HCEC 1CT (cell line): ENCODE measurements at regions not wholly inside any gene's neighbourhood (a gene's known extent, or its start where the extent isn't known, plus 50 kb on each side); places are given as distances from the start of the nearest gene placed in this dataset.

Experiments
- DNase-seq: peaks from one replicate; pipeline ENCODE4 v3.0.0-alpha.2; 2017

DNA sequence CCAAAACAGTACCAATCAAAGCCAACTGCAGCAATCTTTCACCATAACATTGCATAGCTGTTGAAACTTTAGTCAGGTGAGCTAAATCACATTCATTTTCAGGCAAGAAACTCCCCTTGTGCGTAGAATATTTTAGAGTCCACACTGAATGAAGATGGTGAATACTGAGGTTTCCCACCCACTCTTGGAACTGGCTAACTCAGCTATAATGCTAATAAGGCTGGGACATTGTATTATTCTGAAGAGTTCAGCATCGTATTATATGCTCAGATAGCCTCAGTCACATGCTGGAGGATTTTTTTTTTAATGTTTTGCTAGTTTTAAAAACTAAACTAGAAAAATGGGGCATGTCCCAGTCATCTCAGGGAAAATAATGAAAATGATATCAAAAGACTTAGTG is 352.3 kb upstream of the FMN2 start:
- no peak for DNase-seq

GRCh38 chr1:239739919-239740318 is 351.8 kb upstream of the FMN2 start:
- no peak for DNase-seq

DNA sequence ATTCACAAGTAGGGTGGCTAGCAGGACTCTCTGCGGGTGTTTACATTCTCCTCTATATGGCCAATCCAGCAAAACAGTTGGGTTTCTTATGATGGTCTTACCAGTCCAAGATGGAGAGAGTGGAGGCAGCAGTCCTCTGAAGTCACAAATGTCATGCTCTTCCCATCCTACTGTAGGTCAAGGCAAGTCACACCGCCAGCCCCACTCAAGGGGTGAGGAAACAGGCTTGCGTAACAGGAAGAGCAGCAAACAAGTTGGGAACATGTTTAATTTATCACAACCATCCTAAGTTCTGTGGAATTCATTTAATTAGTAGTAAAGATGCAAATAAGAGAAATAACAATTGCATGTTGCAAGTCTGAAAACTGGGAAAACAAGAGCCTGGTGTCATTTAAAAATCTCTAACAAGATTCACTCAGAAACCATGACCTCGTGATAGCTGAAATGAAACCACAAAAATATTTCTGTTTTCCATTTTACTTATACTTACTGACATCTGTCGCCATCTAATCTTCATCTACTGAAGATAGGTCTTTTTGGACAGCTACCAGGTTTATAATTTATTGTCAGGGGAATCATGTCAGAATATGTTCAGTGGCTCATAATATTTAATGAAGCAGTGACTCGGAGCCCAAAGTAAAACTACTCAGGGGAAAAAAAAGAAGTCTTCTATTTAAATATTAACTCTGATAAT is 349.1 kb upstream of the FMN2 start:
- no peak for DNase-seq

DNA sequence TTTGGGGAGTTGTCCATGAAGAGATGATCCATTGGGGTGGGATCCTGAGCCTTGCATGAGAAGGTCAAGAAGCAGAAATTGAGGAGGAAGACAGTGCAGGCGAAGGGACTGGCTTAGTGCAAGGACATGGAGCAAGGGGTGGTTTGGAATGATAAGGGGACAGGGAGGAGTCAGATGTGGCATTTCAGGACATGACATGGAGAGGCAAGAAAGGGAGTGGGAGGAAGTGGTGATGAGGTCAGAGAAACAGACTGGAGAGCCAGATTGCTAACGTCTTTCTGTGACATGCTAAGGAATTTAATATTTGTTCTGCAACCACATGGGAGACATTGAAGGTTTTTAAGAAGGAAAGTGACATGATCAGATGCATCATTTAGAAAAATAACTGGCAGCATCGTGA is 346.8 kb upstream of the FMN2 start:
- DNase-seq = no peak

DNA sequence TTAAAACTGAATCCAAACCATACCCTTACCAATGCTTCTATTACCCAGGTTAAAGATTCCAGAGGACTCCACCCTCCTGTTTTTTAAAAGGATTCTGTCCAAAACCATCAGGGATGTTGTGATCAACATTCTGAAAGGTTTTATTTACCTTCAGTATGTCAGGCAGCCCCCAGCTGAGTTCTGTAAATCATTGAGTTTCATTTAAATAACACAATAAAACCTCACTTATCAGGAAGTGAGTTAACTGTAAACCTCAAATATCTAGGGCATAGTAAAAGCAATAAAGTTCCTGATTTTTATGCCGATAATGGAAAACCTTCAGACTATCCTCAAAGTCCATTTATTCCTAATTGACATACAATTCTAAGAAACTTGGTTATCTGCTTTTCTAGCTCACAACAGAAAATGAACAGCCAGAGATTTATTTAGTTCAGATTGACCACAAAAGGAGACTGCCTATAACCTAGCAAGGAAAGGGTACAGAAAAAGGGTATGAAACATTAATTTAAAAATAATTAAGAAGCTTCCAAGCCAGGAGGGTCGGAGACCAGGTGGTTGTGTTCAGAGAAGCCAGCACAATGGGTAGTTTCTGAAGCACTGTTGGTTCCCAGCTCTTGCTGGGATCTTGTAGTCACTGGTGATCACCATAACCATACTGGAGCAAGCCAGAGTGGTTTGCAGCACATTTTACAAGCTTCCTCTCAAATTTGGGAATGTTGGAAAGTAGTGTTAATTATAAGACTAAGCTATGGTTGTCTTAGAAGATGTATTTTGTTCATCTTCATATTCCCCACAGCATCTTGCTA is 336.4 kb upstream of the FMN2 start:
- DNase-seq = no peak

DNA sequence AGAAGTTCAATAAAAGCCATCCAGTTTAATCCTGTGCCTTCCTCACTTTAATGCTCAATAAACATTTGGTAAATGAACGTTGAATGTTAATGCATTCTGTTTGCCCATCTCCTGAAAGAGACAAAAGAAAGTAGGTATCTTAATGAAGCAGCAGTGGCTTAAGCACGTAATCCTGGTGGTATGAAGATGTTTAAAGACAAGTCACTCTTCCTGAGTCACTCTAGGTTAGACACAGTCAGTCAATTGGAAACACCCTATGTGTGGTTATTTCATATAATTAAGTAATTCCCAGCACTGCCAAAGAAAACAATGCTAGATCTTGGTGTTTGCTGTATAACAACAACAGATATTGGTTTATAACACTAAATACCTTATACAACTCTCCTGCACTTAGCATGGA is 334.0 kb upstream of the FMN2 start:
- no peak for DNase-seq

- no peak for DNase-seq
Observed at GRCh38 chr1:239758756-239759155, 332.9 kb upstream of the FMN2 start.

- no peak for DNase-seq
Observed at GRCh38 chr1:239761509-239761908, 330.2 kb upstream of the FMN2 start.

- DNase-seq = no peak
Observed at GRCh38 chr1:239763850-239764249, 327.8 kb upstream of the FMN2 start.

DNA sequence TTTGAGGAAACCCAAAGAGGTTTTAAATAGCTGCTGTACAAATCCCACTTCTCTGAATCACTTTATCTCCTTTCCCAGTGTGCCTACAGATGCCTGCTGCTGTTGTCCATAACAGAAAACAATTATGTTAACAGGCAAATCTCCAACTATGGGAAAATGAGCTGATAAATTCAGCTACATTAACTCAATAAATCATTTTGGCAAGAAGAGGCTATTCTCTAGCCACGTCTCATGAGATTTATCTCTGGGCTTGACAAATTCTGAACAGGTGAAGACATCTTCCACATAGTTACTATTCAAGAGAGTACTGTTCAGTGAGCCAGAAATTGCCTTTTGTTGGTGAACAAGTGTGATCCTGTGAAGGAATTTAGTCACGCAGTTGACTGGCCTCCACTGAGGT is 327.1 kb upstream of the FMN2 start:
- DNase-seq = no peak

- no peak for DNase-seq
Observed at GRCh38 chr1:239765163-239765562, 326.5 kb upstream of the FMN2 start.

GRCh38 chr1:239771550-239771949 is 320.1 kb upstream of the FMN2 start:
- no peak for DNase-seq

DNA sequence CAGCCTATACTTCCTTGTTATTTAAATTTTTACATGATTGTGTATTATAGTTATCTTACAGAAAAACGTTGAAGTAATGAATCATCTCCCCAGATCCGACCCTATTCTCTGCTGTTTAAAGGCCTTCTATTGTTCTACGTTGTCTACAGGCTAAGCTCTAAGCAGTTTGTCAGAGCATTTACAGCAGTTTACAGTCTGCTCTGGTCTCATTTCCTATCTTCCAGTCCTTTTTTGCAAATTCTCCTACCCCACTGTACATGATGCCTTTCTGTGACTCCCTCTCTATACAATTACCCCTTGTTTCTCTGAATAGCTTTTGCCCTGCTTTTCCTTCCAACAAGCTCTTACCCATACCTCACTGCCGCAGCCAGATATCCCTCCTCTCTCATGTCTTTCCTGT is 319.2 kb upstream of the FMN2 start:
- DNase-seq = no peak

GRCh38 chr1:239775466-239775865 is 316.2 kb upstream of the FMN2 start:
- no peak for DNase-seq

- DNase-seq = no peak
Observed at GRCh38 chr1:239778208-239778813, 313.4 kb upstream of the FMN2 start.

- DNase-seq = no peak
Observed at GRCh38 chr1:239779962-239780361, 311.7 kb upstream of the FMN2 start.

GRCh38 chr1:239784896-239785295 is 306.8 kb upstream of the FMN2 start:
- no peak for DNase-seq

GRCh38 chr1:239785576-239785975 is 306.1 kb upstream of the FMN2 start:
- no peak for DNase-seq

GRCh38 chr1:239786464-239786863 is 305.2 kb upstream of the FMN2 start:
- DNase-seq = no peak

GRCh38 chr1:239792157-239792556 is 299.5 kb upstream of the FMN2 start:
- no peak for DNase-seq

DNA sequence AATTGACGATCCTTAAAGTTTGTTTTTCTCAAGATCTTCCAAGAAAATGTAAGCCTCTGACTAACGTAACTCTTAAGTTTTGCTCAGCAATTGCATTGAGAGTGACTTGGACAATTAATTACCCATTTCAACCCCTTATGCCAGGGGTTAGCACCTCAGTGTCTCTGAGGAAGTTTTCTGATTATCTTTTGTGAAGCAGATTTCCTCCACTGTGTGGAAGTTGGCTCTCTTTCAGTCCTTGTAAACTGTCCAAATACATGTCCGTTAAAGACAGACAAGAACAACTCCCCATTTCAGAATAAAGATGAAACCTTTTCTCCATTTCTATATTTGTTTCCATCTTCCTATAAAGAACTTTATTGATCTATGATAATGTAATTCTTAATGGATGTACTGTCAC is 296.4 kb upstream of the FMN2 start:
- DNase-seq = no peak

DNA sequence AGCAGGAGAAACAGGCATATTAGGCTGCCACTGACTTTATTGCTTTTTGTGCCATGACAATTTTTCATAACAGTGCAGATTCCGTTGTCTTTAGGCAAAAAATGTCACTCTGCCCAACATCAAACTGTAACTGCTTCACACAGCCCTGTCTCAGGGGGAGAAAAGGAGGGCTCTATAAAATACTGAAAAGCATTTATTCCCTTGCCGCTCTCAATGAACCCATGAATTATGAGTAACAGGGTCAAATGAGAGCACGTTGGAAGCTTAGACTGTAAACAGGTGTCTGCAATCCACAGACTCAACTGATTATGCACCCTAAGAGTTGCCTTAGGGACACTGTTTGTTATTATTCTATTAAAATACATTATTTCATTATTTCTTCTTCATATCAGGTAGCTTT is 292.1 kb upstream of the FMN2 start:
- DNase-seq = no peak

GRCh38 chr1:239800861-239801260 is 290.8 kb upstream of the FMN2 start:
- DNase-seq = no peak

GRCh38 chr1:239802275-239802674 is 289.4 kb upstream of the FMN2 start:
- no peak for DNase-seq
